ENCODE measurements at regions not wholly inside any gene's neighbourhood (a gene's known extent, or its start where the extent isn't known, plus 50 kb on each side); places are given as distances from the start of the nearest gene placed in this dataset.

GRCh38 chr1:57586842-57587241, 163.0 kb upstream of the DAB1 start:
- TF ChIP-seq, protein P1, sequence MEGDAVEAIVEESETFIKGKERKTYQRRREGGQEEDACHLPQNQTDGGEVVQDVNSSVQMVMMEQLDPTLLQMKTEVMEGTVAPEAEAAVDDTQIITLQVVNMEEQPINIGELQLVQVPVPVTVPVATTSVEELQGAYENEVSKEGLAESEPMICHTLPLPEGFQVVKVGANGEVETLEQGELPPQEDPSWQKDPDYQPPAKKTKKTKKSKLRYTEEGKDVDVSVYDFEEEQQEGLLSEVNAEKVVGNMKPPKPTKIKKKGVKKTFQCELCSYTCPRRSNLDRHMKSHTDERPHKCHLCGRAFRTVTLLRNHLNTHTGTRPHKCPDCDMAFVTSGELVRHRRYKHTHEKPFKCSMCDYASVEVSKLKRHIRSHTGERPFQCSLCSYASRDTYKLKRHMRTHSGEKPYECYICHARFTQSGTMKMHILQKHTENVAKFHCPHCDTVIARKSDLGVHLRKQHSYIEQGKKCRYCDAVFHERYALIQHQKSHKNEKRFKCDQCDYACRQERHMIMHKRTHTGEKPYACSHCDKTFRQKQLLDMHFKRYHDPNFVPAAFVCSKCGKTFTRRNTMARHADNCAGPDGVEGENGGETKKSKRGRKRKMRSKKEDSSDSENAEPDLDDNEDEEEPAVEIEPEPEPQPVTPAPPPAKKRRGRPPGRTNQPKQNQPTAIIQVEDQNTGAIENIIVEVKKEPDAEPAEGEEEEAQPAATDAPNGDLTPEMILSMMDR (IDR thresholded peaks at IDR 0.05; ENCODE audit: low read depth, low read length), result no peak
- no peak for TF ChIP-seq EZH2phosphoT487 (IDR thresholded peaks at IDR 0.05; ENCODE audit: low read depth)
